ENCODE measurements at regions not wholly inside any gene's neighbourhood (a gene's known extent, or its start where the extent isn't known, plus 50 kb on each side); places are given as distances from the start of the nearest gene placed in this dataset.

- no peaks in the 10 kb centered on the region for H3K36me3 ChIP-seq
- no peak for TF ChIP-seq CTCF (IDR thresholded peaks at IDR 0.05)
- no peaks in the 10 kb centered on the region for H3K27me3 ChIP-seq
- H3K4me3 ChIP-seq, result no peak overlapping the region
- no peaks in the 10 kb centered on the region for H3K9me3 ChIP-seq
- H3K27ac ChIP-seq, result no peak overlapping the region
- DNase-seq (ENCODE audit: low spot score), result no peak
- no peaks in the 10 kb centered on the region for H3K4me1 ChIP-seq
Measured at GRCh38 chr2:235325151-235325550, 168.7 kb upstream of the AGAP1 start.

- no peak for TF ChIP-seq CTCF (IDR thresholded peaks at IDR 0.05)
- Histone ChIP-seq H3K36me3 (no peaks in the 10 kb centered on the region), H3K27me3 (no peaks in the 10 kb centered on the region), H3K4me1 (no peaks in the 10 kb centered on the region), H3K27ac (no peak overlapping the region), H3K9me3 (no peaks in the 10 kb centered on the region), H3K4me3 (no peak overlapping the region)
- DNase-seq (ENCODE audit: low spot score), result peak; percentile 23
Measured at GRCh38 chr2:235328991-235329390, 164.9 kb upstream of the AGAP1 start.

DNA sequence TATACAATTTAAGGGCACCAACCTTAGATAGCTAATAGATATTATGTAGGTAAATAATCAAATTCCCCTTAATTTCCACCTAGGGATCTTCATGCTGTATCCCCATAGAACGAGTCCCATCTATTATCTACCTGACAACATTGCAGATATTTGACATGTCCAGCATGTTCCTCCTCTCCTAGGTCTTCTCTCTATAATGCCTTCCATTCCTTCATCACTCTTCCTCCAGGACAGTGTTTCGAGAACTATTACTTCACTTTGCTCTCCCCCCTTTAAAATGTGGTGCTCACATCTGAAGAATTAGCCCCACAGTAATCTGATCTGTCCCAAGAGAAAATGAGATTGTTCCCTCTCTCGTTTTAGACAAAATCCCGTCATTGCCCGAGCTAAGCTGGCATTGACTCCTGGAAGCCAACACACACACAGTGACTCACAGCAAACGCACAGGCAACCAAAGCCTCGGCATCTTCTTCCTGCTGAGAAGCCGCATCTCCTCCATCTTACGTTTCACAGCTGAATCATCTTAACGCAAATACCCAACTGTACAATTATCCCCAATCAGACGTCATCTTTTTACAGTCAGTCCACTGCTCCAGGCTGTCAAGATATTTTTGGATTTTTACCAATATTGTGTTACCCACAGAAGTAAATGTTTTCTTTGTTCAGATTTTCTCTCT is 162.9 kb upstream of the AGAP1 start:
- no peak overlapping the region for H3K4me3 ChIP-seq
- no peak for DNase-seq (ENCODE audit: low spot score)
- H3K4me1 ChIP-seq, result no peaks in the 10 kb centered on the region
- no peaks in the 10 kb centered on the region for H3K36me3 ChIP-seq
- no peak overlapping the region for H3K27ac ChIP-seq
- H3K9me3 ChIP-seq, result no peaks in the 10 kb centered on the region
- no peaks in the 10 kb centered on the region for H3K27me3 ChIP-seq
- no peak for TF ChIP-seq CTCF (IDR thresholded peaks at IDR 0.05)

DNA sequence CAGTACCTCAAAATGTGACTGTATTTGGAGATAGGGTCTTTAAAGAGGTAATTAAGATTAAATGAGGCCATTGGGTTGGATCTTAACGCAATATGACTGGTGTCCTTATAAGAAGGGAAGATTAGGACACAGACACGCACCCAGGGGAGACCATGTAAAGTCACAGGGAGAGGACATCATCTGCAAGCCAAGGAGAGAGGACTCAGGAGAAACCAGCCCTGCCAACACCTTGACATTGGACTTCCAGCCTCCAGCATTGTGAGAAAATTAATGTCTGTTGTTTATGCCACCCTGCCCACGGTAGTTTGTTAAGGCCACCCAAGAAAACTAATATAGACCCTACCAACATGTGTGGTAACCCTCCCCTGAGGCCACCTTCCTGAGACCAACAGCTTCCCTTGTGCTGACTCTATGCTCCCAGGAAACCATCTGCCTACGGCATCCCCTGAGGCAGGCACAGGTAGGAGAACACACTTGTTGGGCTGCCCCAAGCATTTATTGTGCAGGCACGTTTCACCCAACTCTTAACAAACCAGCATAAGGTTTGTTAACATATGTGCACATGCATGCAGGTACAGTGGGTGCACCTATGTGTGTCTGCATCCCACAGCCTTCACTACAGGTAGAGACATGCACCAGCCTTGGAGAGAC is 161.5 kb upstream of the AGAP1 start:
- H3K4me1 ChIP-seq, result no peaks in the 10 kb centered on the region
- no peak for DNase-seq (ENCODE audit: low spot score)
- no peaks in the 10 kb centered on the region for H3K36me3 ChIP-seq
- no peak overlapping the region for H3K27ac ChIP-seq
- no peak overlapping the region for H3K4me3 ChIP-seq
- H3K27me3 ChIP-seq, result no peaks in the 10 kb centered on the region
- no peaks in the 10 kb centered on the region for H3K9me3 ChIP-seq
- TF ChIP-seq CTCF (IDR thresholded peaks at IDR 0.05), result no peak

- Histone ChIP-seq H3K9me3 (no peaks in the 10 kb centered on the region), H3K4me1 (no peaks in the 10 kb centered on the region), H3K36me3 (no peaks in the 10 kb centered on the region), H3K27me3 (no peaks in the 10 kb centered on the region), H3K27ac (no peak overlapping the region), H3K4me3 (no peak overlapping the region)
- no peak for TF ChIP-seq CTCF (IDR thresholded peaks at IDR 0.05)
- no peak for DNase-seq (ENCODE audit: low spot score)
Measured at GRCh38 chr2:235333076-235333475, 160.8 kb upstream of the AGAP1 start.

GRCh38 chr2:235334179-235334578 is 159.7 kb upstream of the AGAP1 start:
- Histone ChIP-seq H3K27me3 (no peaks in the 10 kb centered on the region), H3K36me3 (no peaks in the 10 kb centered on the region), H3K9me3 (peaks cover 0 to 6% of the 10 kb centered on the region in 2 donors), H3K27ac (no peak overlapping the region), H3K4me1 (no peaks in the 10 kb centered on the region), H3K4me3 (no peak overlapping the region)
- no peak for TF ChIP-seq CTCF (IDR thresholded peaks at IDR 0.05)
- DNase-seq (ENCODE audit: low spot score), result no peak

All from right atrium auricular region (tissue), 2 donors.